ENCODE measurements at regions not wholly inside any gene's neighbourhood (a gene's known extent, or its start where the extent isn't known, plus 50 kb on each side); places are given as distances from the start of the nearest gene placed in this dataset.
"Not testable (repeated sequence)": the region's sequence is repeated elsewhere in the genome, so short reads cannot be mapped to it uniquely, and the experiment has no call there.

DNA sequence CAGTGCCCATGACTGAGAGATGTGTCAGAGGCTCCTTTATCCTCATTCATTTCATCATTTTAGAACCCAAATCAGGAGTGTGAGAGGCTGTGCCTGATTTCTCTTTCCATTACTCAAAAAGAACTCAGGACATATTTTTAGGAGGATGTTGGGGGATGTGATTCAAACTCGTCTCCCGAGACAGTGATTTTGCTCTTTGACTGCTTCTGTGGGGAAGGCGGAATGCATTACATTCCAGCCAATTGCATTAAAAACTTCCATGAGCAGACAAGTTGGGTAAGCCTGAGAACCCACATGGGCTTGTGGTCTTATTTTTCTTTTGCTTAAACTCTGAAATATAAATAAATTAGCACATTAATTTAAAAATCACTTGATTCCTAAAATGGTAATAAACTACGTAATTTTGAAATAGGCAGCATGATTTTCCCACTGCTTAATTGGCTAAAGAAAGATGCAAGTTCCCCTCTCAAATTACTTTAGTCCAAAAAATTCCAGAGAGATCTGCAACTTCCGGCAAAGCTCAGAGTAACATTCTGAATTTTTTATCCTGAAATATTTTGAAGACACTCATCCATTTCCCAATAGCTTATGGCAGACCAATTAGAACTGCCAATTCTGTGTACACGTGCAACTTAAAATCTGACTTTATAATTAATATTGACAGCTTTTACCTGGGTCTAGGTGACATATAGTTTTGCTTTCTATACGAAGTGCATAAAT lies 185.6 kb downstream of the C7orf25 start:
- ChIA-PET CTCF (no interaction called here), POLR2A (interaction anchor here (0.7 kb wide), 1 partner anchor 268 kb away, joined by 3 read pairs; no protein-coding TSS in a partner anchor)
- Histone ChIP-seq H3K9me3 (ENCODE audit: control extremely low read depth in 1 of 5, control insufficient read depth in 4 of 5, insufficient read depth in 2 of 5, low read depth in 1 of 5, low read length in 4 of 5) (peaks cover 0 to 3% (median 0%) of the 10 kb centered on the region in 5 experiments), H3K36me3 (ENCODE audit: control insufficient read depth in 4 of 4, insufficient read depth in 4 of 4, low read length in 3 of 4) (no peaks in the 10 kb centered on the region), H3K4me1 (ENCODE audit: control extremely low read depth in 1 of 4, control insufficient read depth in 4 of 4, insufficient read depth in 4 of 4, low read length in 3 of 4) (no peaks in the 10 kb centered on the region), H3K27me3 (replicated peaks in 2 of 5; ENCODE audit: control insufficient read depth in 4 of 5, insufficient read depth in 5 of 5, low read length in 4 of 5) (peaks cover 0 to 3% (median 0%) of the 10 kb centered on the region in 5 experiments), H3K4me3 (ENCODE audit: control insufficient read depth in 1 of 7, extremely low read depth in 1 of 7, insufficient read depth in 4 of 7, low read depth in 2 of 7, low read length in 6 of 7) (no peak overlapping the region), H3K27ac (ENCODE audit: insufficient read depth in 1 of 2, low read depth in 1 of 2, low read length in 2 of 2, poor library complexity in 1 of 2, severe bottlenecking in 2 of 2) (no peak overlapping the region)
- WGBS (ENCODE audit: insufficient coverage): 100% methylated on average over 4 of the region's 7 CpGs
- no peak for DNase-seq

DNA sequence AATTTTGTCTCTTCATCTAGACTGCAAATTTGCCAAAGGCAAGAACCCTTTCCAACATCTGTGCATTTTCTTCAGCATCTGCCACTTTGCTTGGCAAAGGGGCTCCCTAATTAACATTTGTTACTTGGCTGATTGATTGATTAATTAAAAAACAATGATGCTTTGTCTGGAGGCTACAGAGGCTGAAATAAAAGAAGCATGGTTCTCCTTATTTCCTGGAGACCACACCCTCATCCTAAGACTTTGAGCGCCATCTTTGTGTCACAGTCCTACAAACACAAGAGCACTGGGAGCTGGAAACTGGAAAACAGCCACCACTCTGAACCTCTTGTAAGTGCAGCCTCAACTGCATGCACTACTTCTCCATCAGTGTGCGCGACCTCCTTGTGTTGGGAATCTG lies 189.2 kb downstream of the C7orf25 start:
- H3K27ac ChIP-seq (ENCODE audit: insufficient read depth in 1 of 2, low read depth in 1 of 2, low read length in 2 of 2, poor library complexity in 1 of 2, severe bottlenecking in 2 of 2): no peak overlapping the region
- H3K36me3 ChIP-seq (ENCODE audit: control insufficient read depth in 4 of 4, insufficient read depth in 4 of 4, low read length in 3 of 4): no peaks in the 10 kb centered on the region
- H3K4me1 ChIP-seq (ENCODE audit: control extremely low read depth in 1 of 4, control insufficient read depth in 4 of 4, insufficient read depth in 4 of 4, low read length in 3 of 4): no peaks in the 10 kb centered on the region
- no peak overlapping the region for H3K4me3 ChIP-seq (ENCODE audit: control insufficient read depth in 1 of 7, extremely low read depth in 1 of 7, insufficient read depth in 4 of 7, low read depth in 2 of 7, low read length in 6 of 7)
- H3K27me3 ChIP-seq (replicated peaks in 2 of 5; ENCODE audit: control insufficient read depth in 4 of 5, insufficient read depth in 5 of 5, low read length in 4 of 5): peaks cover 0 to 3% (median 0%) of the 10 kb centered on the region in 5 experiments
- peaks cover 0 to 3% (median 0%) of the 10 kb centered on the region in 5 experiments for H3K9me3 ChIP-seq (ENCODE audit: control extremely low read depth in 1 of 5, control insufficient read depth in 4 of 5, insufficient read depth in 2 of 5, low read depth in 1 of 5, low read length in 4 of 5)
- CTCF ChIA-PET: no interaction called here
- WGBS (ENCODE audit: insufficient coverage): 100% methylated on average over 3 of the region's 3 CpGs
- POLR2A ChIA-PET: no interaction called here
- DNase-seq: no peak

DNA sequence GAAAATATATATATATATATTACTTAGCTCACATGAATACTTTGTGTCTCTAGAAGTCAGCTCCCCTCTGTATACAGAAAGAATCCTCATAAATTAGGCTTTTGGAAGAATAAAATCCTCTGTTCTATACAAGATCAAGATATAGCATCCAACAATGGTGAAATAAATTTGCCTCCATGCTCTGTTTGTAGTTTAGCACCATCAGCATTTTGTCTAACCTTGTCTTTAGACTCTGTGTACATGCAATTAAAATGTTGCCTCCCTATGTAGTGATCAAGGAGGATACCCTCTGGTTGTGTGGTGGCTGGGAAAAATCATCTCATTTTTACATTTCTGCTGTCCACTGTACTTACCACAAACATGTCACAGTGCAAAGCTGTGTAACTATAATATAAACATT lies 189.7 kb downstream of the C7orf25 start:
- Histone ChIP-seq H3K36me3 (ENCODE audit: control insufficient read depth in 4 of 4, insufficient read depth in 4 of 4, low read length in 3 of 4) (no peaks in the 10 kb centered on the region), H3K27ac (ENCODE audit: insufficient read depth in 1 of 2, low read depth in 1 of 2, low read length in 2 of 2, poor library complexity in 1 of 2, severe bottlenecking in 2 of 2) (no peak overlapping the region), H3K4me3 (ENCODE audit: control insufficient read depth in 1 of 7, extremely low read depth in 1 of 7, insufficient read depth in 4 of 7, low read depth in 2 of 7, low read length in 6 of 7) (no peak overlapping the region), H3K9me3 (ENCODE audit: control extremely low read depth in 1 of 5, control insufficient read depth in 4 of 5, insufficient read depth in 2 of 5, low read depth in 1 of 5, low read length in 4 of 5) (peaks cover 0 to 3% (median 0%) of the 10 kb centered on the region in 5 experiments), H3K4me1 (ENCODE audit: control extremely low read depth in 1 of 4, control insufficient read depth in 4 of 4, insufficient read depth in 4 of 4, low read length in 3 of 4) (no peaks in the 10 kb centered on the region), H3K27me3 (replicated peaks in 2 of 5; ENCODE audit: control insufficient read depth in 4 of 5, insufficient read depth in 5 of 5, low read length in 4 of 5) (no peaks in the 10 kb centered on the region)
- ChIA-PET CTCF (no interaction called here), POLR2A (no interaction called here)
- no peak for DNase-seq

DNA sequence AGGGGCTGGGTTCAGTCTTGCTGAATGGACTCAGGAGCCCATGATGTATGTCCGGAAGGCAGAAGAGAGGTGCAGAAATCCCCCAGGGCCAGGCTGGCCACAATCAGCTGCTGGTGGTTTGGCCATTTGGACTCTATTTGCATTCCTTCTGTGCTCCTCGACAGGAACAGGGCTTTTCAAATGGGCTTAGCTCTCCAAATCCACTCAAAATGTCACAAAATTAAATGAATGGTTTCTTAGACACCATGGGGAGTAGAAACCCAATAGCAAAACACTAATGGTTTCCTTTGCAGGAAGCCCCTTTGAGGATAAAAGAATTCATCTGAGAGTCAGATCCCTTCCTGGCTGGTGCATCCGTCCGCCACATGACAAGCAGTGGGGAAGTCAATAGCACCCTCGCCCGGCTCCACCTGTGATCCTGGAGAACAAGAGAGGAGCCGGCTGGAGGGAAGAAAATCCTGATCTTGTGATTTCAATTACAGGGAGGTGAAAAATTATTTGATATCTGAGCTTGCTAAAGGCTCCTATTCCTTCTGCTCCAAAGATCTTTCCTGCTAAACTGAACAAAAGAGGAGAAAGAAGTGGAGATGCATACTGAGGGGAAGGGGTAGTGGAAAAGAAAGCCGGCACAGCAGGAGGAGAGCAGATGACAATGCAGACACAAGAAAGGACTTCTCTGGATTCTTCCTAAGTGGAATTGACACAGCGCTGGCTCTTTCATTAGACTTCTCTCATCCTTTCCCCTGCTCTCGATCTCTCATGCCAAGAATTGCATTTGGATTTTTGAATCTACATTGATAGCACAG lies 190.7 kb downstream of the C7orf25 start:
- Histone ChIP-seq H3K4me1 (ENCODE audit: control extremely low read depth in 1 of 4, control insufficient read depth in 4 of 4, insufficient read depth in 4 of 4, low read length in 3 of 4) (no peaks in the 10 kb centered on the region), H3K9me3 (ENCODE audit: control extremely low read depth in 1 of 5, control insufficient read depth in 4 of 5, insufficient read depth in 2 of 5, low read depth in 1 of 5, low read length in 4 of 5) (peaks cover 0 to 3% (median 0%) of the 10 kb centered on the region in 5 experiments), H3K27ac (ENCODE audit: insufficient read depth in 1 of 2, low read depth in 1 of 2, low read length in 2 of 2, poor library complexity in 1 of 2, severe bottlenecking in 2 of 2) (no peak overlapping the region), H3K36me3 (ENCODE audit: control insufficient read depth in 4 of 4, insufficient read depth in 4 of 4, low read length in 3 of 4) (no peaks in the 10 kb centered on the region), H3K4me3 (ENCODE audit: control insufficient read depth in 1 of 7, extremely low read depth in 1 of 7, insufficient read depth in 4 of 7, low read depth in 2 of 7, low read length in 6 of 7) (no peak overlapping the region), H3K27me3 (replicated peaks in 2 of 5; ENCODE audit: control insufficient read depth in 4 of 5, insufficient read depth in 5 of 5, low read length in 4 of 5) (no peaks in the 10 kb centered on the region)
- no peak for DNase-seq
- ChIA-PET POLR2A (no interaction called here), CTCF (no interaction called here)
- WGBS (ENCODE audit: insufficient coverage): 89% methylated on average over 9 of the region's 10 CpGs

DNA sequence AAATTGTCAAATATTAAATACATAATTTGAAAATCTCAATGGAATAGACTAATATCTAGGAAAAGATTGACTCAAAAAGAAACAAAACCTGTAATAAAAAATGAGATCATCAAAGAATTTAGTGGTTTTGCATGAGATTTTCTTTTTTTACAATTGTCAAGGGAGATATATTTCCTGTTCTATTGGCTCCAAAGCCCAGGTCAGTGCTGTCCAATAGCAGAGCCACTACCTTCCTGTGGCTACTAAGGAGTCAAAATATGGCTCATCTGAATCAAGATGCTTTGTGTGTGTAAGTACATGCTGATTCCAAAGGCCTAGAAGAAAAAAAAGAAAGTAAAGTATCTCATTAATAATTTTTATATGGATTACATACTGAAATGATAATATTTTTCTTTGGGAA lies 191.9 kb downstream of the C7orf25 start:
- Histone ChIP-seq H3K36me3 (ENCODE audit: control insufficient read depth in 4 of 4, insufficient read depth in 4 of 4, low read length in 3 of 4) (no peaks in the 10 kb centered on the region), H3K27ac (ENCODE audit: insufficient read depth in 1 of 2, low read depth in 1 of 2, low read length in 2 of 2, poor library complexity in 1 of 2, severe bottlenecking in 2 of 2) (no peak overlapping the region), H3K9me3 (ENCODE audit: control extremely low read depth in 1 of 5, control insufficient read depth in 4 of 5, insufficient read depth in 2 of 5, low read depth in 1 of 5, low read length in 4 of 5) (peaks cover 0 to 3% (median 0%) of the 10 kb centered on the region in 5 experiments), H3K4me1 (ENCODE audit: control extremely low read depth in 1 of 4, control insufficient read depth in 4 of 4, insufficient read depth in 4 of 4, low read length in 3 of 4) (no peaks in the 10 kb centered on the region), H3K4me3 (ENCODE audit: control insufficient read depth in 1 of 7, extremely low read depth in 1 of 7, insufficient read depth in 4 of 7, low read depth in 2 of 7, low read length in 6 of 7) (no peak overlapping the region), H3K27me3 (replicated peaks in 2 of 5; ENCODE audit: control insufficient read depth in 4 of 5, insufficient read depth in 5 of 5, low read length in 4 of 5) (no peaks in the 10 kb centered on the region)
- DNase-seq: no peak
- POLR2A ChIA-PET: no interaction called here
- CTCF ChIA-PET: no interaction called here

DNA sequence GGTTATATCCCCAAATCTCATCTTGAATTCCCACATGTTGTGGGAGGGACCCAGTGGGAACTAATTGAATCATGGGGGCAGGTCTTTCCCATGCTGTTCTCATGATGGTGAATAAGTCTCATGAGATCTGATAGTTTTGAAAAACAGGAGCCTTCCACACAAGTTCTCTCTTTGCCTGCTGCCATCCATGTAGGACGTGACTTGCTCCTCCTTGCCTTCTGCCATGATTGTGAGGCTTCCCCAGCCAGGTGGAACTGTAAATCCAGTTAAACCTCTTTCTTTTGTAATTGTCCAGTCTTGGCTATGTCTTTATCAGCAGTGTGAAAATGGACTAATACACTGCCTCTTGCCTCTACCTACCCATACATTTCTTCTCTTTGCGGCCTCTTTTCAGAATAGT lies 193.4 kb downstream of the C7orf25 start:
- H3K9me3 ChIP-seq (ENCODE audit: control extremely low read depth in 1 of 5, control insufficient read depth in 4 of 5, insufficient read depth in 2 of 5, low read depth in 1 of 5, low read length in 4 of 5); H3K4me1 ChIP-seq (ENCODE audit: control extremely low read depth in 1 of 4, control insufficient read depth in 4 of 4, insufficient read depth in 4 of 4, low read length in 3 of 4); CTCF ChIA-PET; H3K4me3 ChIP-seq (ENCODE audit: control insufficient read depth in 1 of 7, extremely low read depth in 1 of 7, insufficient read depth in 4 of 7, low read depth in 2 of 7, low read length in 6 of 7); H3K27me3 ChIP-seq (replicated peaks in 2 of 5; ENCODE audit: control insufficient read depth in 4 of 5, insufficient read depth in 5 of 5, low read length in 4 of 5); H3K36me3 ChIP-seq (ENCODE audit: control insufficient read depth in 4 of 4, insufficient read depth in 4 of 4, low read length in 3 of 4); H3K27ac ChIP-seq (ENCODE audit: insufficient read depth in 1 of 2, low read depth in 1 of 2, low read length in 2 of 2, poor library complexity in 1 of 2, severe bottlenecking in 2 of 2); DNase-seq: not testable (repeated sequence)
- POLR2A ChIA-PET: interaction anchor here (0.6 kb wide), 1 partner anchor 1274 kb away, joined by 3 read pairs; no protein-coding TSS in a partner anchor
- WGBS (ENCODE audit: insufficient coverage): 93% methylated on average over 2 of the region's 2 CpGs

DNA sequence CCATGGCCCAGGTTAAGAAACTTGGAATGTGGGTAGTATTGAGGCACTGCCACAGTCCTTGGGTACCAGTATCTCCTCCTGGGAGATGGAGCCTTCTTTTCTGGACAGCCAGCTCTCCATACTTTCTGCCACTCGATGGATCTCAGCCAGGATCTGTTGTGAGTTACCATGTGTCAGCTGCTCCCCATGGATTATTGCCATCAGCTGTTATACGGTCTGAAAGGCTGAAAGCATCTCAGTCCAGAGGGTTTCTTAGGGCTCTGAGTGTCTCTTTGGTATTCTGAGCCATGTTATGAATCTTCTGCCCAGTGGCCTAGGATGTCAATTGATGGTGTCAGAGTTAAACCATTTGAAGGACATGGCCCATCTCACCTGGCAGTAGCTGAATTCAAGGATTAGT lies 197.5 kb downstream of the C7orf25 start:
- H3K27me3 ChIP-seq (replicated peaks in 2 of 5; ENCODE audit: control insufficient read depth in 4 of 5, insufficient read depth in 5 of 5, low read length in 4 of 5): peaks cover 0 to 1% (median 0%) of the 10 kb centered on the region in 5 experiments
- DNase-seq: no peak
- 91% methylated on average over 2 of the region's 2 CpGs for WGBS (ENCODE audit: insufficient coverage)
- ChIA-PET POLR2A (no interaction called here), CTCF (no interaction called here)
- no peak overlapping the region for H3K27ac ChIP-seq (ENCODE audit: insufficient read depth in 1 of 2, low read depth in 1 of 2, low read length in 2 of 2, poor library complexity in 1 of 2, severe bottlenecking in 2 of 2)
- H3K36me3 ChIP-seq (ENCODE audit: control insufficient read depth in 4 of 4, insufficient read depth in 4 of 4, low read length in 3 of 4): no peaks in the 10 kb centered on the region
- peaks cover 0 to 3% (median 0%) of the 10 kb centered on the region in 5 experiments for H3K9me3 ChIP-seq (ENCODE audit: control extremely low read depth in 1 of 5, control insufficient read depth in 4 of 5, insufficient read depth in 2 of 5, low read depth in 1 of 5, low read length in 4 of 5)
- no peak overlapping the region for H3K4me3 ChIP-seq (ENCODE audit: control insufficient read depth in 1 of 7, extremely low read depth in 1 of 7, insufficient read depth in 4 of 7, low read depth in 2 of 7, low read length in 6 of 7)
- no peaks in the 10 kb centered on the region for H3K4me1 ChIP-seq (ENCODE audit: control extremely low read depth in 1 of 4, control insufficient read depth in 4 of 4, insufficient read depth in 4 of 4, low read length in 3 of 4)

All from common myeloid progenitor, CD34-positive (primary cell).